Ishikawa (cell line): ENCODE measurements at regions not wholly inside any gene's neighbourhood (a gene's known extent, or its start where the extent isn't known, plus 50 kb on each side); places are given as distances from the start of the nearest gene placed in this dataset.

Experiments used
- CEBPB ChIP-seq: IDR thresholded peaks from 2 replicates; pipeline ENCODE4 v1.6.1; 2012
- CREB1 ChIP-seq: IDR thresholded peaks from 2 replicates; pipeline ENCODE4 v1.6.1; 2012; ENCODE audit warnings: low read depth
- EGR1 ChIP-seq: IDR thresholded peaks from 2 replicates; pipeline ENCODE4 v1.6.1; 2012
- EP300 ChIP-seq: IDR thresholded peaks from 2 replicates; pipeline ENCODE4 v1.6.1; 2012; ENCODE audit warnings: borderline replicate concordance
- NFIC ChIP-seq: IDR thresholded peaks from 2 replicates; pipeline ENCODE4 v1.6.1; 2012
- RAD21 ChIP-seq: IDR thresholded peaks from 2 replicates; pipeline ENCODE4 v1.6.1; 2012; ENCODE audit warnings: low read depth
- TAF1 ChIP-seq: IDR thresholded peaks from 2 replicates; pipeline ENCODE4 v1.6.1; 2012; ENCODE audit warnings: low read depth, mild to moderate bottlenecking
- YY1 ChIP-seq: IDR thresholded peaks from 2 replicates; pipeline ENCODE4 v1.6.1; 2012; ENCODE audit warnings: low read depth
- TF ChIP-seq, protein P1 (sequence below): IDR thresholded peaks from 2 replicates; pipeline ENCODE4 v1.6.1; 2012
- TF ChIP-seq, protein P2 (sequence below): IDR thresholded peaks from 2 replicates; pipeline ENCODE4 v1.6.1; 2012
- TF ChIP-seq, protein P3 (sequence below): IDR thresholded peaks from 2 replicates; pipeline ENCODE4 v1.6.1; 2012; ENCODE audit warnings: low read depth, mild to moderate bottlenecking

DNA sequence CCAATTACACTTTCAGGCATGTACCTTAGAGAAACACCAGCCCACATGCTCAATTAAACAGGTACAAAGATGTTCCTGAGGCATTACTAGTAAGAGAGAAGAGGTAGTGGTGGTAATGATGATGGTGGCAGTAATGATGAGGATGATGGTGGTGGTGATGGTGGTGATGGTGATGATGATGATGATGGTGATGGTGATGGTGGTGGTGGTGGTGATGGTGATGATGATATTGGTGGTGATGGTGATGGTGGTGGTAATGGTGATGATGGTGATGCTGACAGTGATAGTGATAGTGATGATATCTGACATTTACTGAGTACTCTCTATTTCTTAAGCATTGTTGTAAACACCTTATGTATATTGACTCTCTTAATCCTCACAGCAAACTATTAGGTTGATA lies 318.4 kb downstream of the NSG2 start:
- TF ChIP-seq TAF1: no peak
- no peak for TF ChIP-seq YY1
- TF ChIP-seq CEBPB: no peak
- TF ChIP-seq RAD21: no peak
- TF ChIP-seq, protein P1, sequence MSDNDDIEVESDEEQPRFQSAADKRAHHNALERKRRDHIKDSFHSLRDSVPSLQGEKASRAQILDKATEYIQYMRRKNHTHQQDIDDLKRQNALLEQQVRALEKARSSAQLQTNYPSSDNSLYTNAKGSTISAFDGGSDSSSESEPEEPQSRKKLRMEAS: no peak
- no peak for TF ChIP-seq EGR1
- TF ChIP-seq EP300: no peak
- TF ChIP-seq, protein P2, sequence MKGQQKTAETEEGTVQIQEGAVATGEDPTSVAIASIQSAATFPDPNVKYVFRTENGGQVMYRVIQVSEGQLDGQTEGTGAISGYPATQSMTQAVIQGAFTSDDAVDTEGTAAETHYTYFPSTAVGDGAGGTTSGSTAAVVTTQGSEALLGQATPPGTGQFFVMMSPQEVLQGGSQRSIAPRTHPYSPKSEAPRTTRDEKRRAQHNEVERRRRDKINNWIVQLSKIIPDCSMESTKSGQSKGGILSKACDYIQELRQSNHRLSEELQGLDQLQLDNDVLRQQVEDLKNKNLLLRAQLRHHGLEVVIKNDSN: no peak
- no peak for TF ChIP-seq NFIC
- TF ChIP-seq CREB1: no peak
- TF ChIP-seq, protein P3, sequence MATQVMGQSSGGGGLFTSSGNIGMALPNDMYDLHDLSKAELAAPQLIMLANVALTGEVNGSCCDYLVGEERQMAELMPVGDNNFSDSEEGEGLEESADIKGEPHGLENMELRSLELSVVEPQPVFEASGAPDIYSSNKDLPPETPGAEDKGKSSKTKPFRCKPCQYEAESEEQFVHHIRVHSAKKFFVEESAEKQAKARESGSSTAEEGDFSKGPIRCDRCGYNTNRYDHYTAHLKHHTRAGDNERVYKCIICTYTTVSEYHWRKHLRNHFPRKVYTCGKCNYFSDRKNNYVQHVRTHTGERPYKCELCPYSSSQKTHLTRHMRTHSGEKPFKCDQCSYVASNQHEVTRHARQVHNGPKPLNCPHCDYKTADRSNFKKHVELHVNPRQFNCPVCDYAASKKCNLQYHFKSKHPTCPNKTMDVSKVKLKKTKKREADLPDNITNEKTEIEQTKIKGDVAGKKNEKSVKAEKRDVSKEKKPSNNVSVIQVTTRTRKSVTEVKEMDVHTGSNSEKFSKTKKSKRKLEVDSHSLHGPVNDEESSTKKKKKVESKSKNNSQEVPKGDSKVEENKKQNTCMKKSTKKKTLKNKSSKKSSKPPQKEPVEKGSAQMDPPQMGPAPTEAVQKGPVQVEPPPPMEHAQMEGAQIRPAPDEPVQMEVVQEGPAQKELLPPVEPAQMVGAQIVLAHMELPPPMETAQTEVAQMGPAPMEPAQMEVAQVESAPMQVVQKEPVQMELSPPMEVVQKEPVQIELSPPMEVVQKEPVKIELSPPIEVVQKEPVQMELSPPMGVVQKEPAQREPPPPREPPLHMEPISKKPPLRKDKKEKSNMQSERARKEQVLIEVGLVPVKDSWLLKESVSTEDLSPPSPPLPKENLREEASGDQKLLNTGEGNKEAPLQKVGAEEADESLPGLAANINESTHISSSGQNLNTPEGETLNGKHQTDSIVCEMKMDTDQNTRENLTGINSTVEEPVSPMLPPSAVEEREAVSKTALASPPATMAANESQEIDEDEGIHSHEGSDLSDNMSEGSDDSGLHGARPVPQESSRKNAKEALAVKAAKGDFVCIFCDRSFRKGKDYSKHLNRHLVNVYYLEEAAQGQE: no peak
